C4-2B (cell line): ENCODE measurements at regions not wholly inside any gene's neighbourhood (a gene's known extent, or its start where the extent isn't known, plus 50 kb on each side); places are given as distances from the start of the nearest gene placed in this dataset.

Source experiments
- CTCF ChIP-seq: fragments of 450-650 bp; conservative IDR thresholded peaks from 2 replicates; pipeline ENCODE4 v1.5.1; 2017; ENCODE audit warnings: mild to moderate bottlenecking
- ZFX ChIP-seq: fragments of 450-650 bp; IDR thresholded peaks from 2 replicates; pipeline ENCODE4 v1.6.1; 2017

GRCh38 chr10:94268652-94269051 is 94.1 kb downstream of the NOC3L start:
- TF ChIP-seq CTCF (no peak), ZFX (no peak)
